ENCODE measurements at regions not wholly inside any gene's neighbourhood (a gene's known extent, or its start where the extent isn't known, plus 50 kb on each side); places are given as distances from the start of the nearest gene placed in this dataset.
A peak's percentile ranks its signal among the peaks of the same experiment; 100 is the strongest.

GRCh38 chr5:33371660-33372059, 69.1 kb upstream of the TARS1 start:
- no peak overlapping the region for H3K9ac ChIP-seq (ENCODE audit: low read length)
- peak; percentile 53 for DNase-seq (ENCODE audit: low read depth)
- H3K4me2 ChIP-seq (ENCODE audit: low read length): no peak overlapping the region
- H3K27me3 Mint-ChIP-seq (ENCODE audit: low read depth, unreplicated experiment): no peaks in the 10 kb centered on the region
- H4K20me1 ChIP-seq (ENCODE audit: insufficient read depth, low read length): no peaks in the 10 kb centered on the region
- no peaks in the 10 kb centered on the region for H3K79me2 ChIP-seq (ENCODE audit: insufficient read depth, low read length)
- H3K4me3 ChIP-seq (ENCODE audit: insufficient read depth, low read depth, low read length): no peak overlapping the region
- TF ChIP-seq CTCF (IDR thresholded peaks at IDR 0.05; ENCODE audit: insufficient read depth, low read depth, low read length) (no peak), EZH2 (IDR thresholded peaks at IDR 0.05; ENCODE audit: insufficient read depth, low read length) (no peak)
- no peaks in the 10 kb centered on the region for H3K27me3 ChIP-seq (ENCODE audit: insufficient read depth, low read length)
- H3K4me3 Mint-ChIP-seq (ENCODE audit: unreplicated experiment): no peak overlapping the region
- no peaks in the 10 kb centered on the region for H3K9me3 Mint-ChIP-seq (ENCODE audit: unreplicated experiment)
- no peak overlapping the region for H3K27ac Mint-ChIP-seq (ENCODE audit: unreplicated experiment)
- H3K9me3 ChIP-seq (ENCODE audit: insufficient read depth, low read depth, low read length): no peaks in the 10 kb centered on the region
- no peak for FAIRE-seq
- no peak overlapping the region for H2AFZ ChIP-seq (ENCODE audit: low read depth, low read length)
- no peak overlapping the region for H3K27ac ChIP-seq (ENCODE audit: low read depth, low read length)
- no peaks in the 10 kb centered on the region for H3K36me3 Mint-ChIP-seq (ENCODE audit: low read depth, unreplicated experiment)
- no peaks in the 10 kb centered on the region for H3K36me3 ChIP-seq (ENCODE audit: insufficient read depth, low read length)
- H3K4me1 Mint-ChIP-seq (ENCODE audit: low read depth, unreplicated experiment): no peaks in the 10 kb centered on the region
- H3K4me1 ChIP-seq (ENCODE audit: insufficient read depth, low read length): peaks cover 10% of the 10 kb centered on the region

GRCh38 chr5:33372721-33373472, 67.9 kb upstream of the TARS1 start:
- Histone ChIP-seq H3K36me3 (ENCODE audit: insufficient read depth, low read length) (no peaks in the 10 kb centered on the region), H3K27ac (ENCODE audit: low read depth, low read length) (no peak overlapping the region), H3K4me3 (ENCODE audit: insufficient read depth, low read depth, low read length) (no peak overlapping the region), H3K27me3 (ENCODE audit: insufficient read depth, low read length) (no peaks in the 10 kb centered on the region), H4K20me1 (ENCODE audit: insufficient read depth, low read length) (no peaks in the 10 kb centered on the region), H2AFZ (ENCODE audit: low read depth, low read length) (no peak overlapping the region), H3K4me1 (ENCODE audit: insufficient read depth, low read length) (peaks cover 10% of the 10 kb centered on the region), H3K79me2 (ENCODE audit: insufficient read depth, low read length) (no peaks in the 10 kb centered on the region), H3K9ac (ENCODE audit: low read length) (no peak overlapping the region), H3K9me3 (ENCODE audit: insufficient read depth, low read depth, low read length) (no peaks in the 10 kb centered on the region), H3K4me2 (ENCODE audit: low read length) (no peak overlapping the region)
- no peaks in the 10 kb centered on the region for H3K9me3 Mint-ChIP-seq (ENCODE audit: unreplicated experiment)
- FAIRE-seq (no peak), DNase-seq (ENCODE audit: low read depth) (no peak)
- no peak for TF ChIP-seq EZH2 (IDR thresholded peaks at IDR 0.05; ENCODE audit: insufficient read depth, low read length)
- TF ChIP-seq CTCF (IDR thresholded peaks at IDR 0.05; ENCODE audit: insufficient read depth, low read depth, low read length): no peak
- no peaks in the 10 kb centered on the region for H3K4me1 Mint-ChIP-seq (ENCODE audit: low read depth, unreplicated experiment)
- no peaks in the 10 kb centered on the region for H3K36me3 Mint-ChIP-seq (ENCODE audit: low read depth, unreplicated experiment)
- H3K27me3 Mint-ChIP-seq (ENCODE audit: low read depth, unreplicated experiment): no peaks in the 10 kb centered on the region
- no peak overlapping the region for H3K27ac Mint-ChIP-seq (ENCODE audit: unreplicated experiment)
- no peak overlapping the region for H3K4me3 Mint-ChIP-seq (ENCODE audit: unreplicated experiment)

DNA sequence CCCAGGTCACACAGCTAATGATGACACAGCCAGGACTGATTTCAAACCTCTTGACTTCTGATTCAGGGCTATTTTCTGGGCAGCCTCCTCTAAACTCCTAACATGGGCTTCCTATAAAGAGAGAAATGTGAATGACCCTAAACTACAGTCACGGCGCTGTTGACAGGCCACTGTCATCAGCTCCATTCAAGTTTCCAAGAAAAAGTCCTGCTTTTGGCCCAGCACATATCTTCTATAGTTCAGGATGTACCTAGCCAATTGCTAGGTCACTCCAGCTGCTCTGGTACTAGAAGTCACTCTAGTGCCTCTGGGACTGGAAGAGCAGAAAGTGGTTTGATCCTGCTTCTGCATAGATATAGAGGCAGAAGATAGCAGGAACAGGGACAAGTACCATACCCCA, 64.9 kb upstream of the TARS1 start:
- Histone ChIP-seq H3K36me3 (ENCODE audit: insufficient read depth, low read length) (no peaks in the 10 kb centered on the region), H2AFZ (ENCODE audit: low read depth, low read length) (no peak overlapping the region), H3K4me2 (ENCODE audit: low read length) (no peak overlapping the region), H3K79me2 (ENCODE audit: insufficient read depth, low read length) (no peaks in the 10 kb centered on the region), H3K27ac (ENCODE audit: low read depth, low read length) (no peak overlapping the region), H4K20me1 (ENCODE audit: insufficient read depth, low read length) (no peaks in the 10 kb centered on the region), H3K4me3 (ENCODE audit: insufficient read depth, low read depth, low read length) (no peak overlapping the region), H3K9me3 (ENCODE audit: insufficient read depth, low read depth, low read length) (no peaks in the 10 kb centered on the region), H3K9ac (ENCODE audit: low read length) (no peak overlapping the region), H3K27me3 (ENCODE audit: insufficient read depth, low read length) (no peaks in the 10 kb centered on the region), H3K4me1 (ENCODE audit: insufficient read depth, low read length) (no peaks in the 10 kb centered on the region)
- TF ChIP-seq CTCF (IDR thresholded peaks at IDR 0.05; ENCODE audit: insufficient read depth, low read depth, low read length) (no peak), EZH2 (IDR thresholded peaks at IDR 0.05; ENCODE audit: insufficient read depth, low read length) (no peak)
- H3K9me3 Mint-ChIP-seq (ENCODE audit: unreplicated experiment): no peaks in the 10 kb centered on the region
- FAIRE-seq (no peak), DNase-seq (ENCODE audit: low read depth) (no peak)
- H3K4me3 Mint-ChIP-seq (ENCODE audit: unreplicated experiment): no peak overlapping the region
- no peak overlapping the region for H3K27ac Mint-ChIP-seq (ENCODE audit: unreplicated experiment)
- H3K27me3 Mint-ChIP-seq (ENCODE audit: low read depth, unreplicated experiment): no peaks in the 10 kb centered on the region
- no peaks in the 10 kb centered on the region for H3K36me3 Mint-ChIP-seq (ENCODE audit: low read depth, unreplicated experiment)
- no peaks in the 10 kb centered on the region for H3K4me1 Mint-ChIP-seq (ENCODE audit: low read depth, unreplicated experiment)
